CD4-positive, alpha-beta T cell (primary cell): ENCODE measurements at regions not wholly inside any gene's neighbourhood (a gene's known extent, or its start where the extent isn't known, plus 50 kb on each side); places are given as distances from the start of the nearest gene placed in this dataset.

Experiments
- ATAC-seq: fragments of 200-7000 bp; cut with Tn5 transposase; one replicate; pipeline ENCODE4 v1.10.0; 2022; ENCODE audit warnings: mild to moderate bottlenecking; ENCODE audit not compliant: poor library complexity
- CTCF ChIA-PET: fragments of 350-600 bp; sonication (Branson Sonifier 250); formaldehyde crosslinking; loops from one replicate; lab custom pipeline; 2021; ENCODE audit warnings: antibody characterized with exemption, inconsistent platforms; lab: Charles Lee
- POLR2A ChIA-PET: fragments of 350-600 bp; sonication (Branson Sonifier 250); formaldehyde crosslinking; loops from one replicate; lab custom pipeline; 2021; ENCODE audit warnings: antibody characterized with exemption, inconsistent platforms; lab: Charles Lee
- DNase-seq, 14 experiments: peaks; one replicate each; pipeline ENCODE4 v3.0.0-alpha.2; 2013 to 2020; ENCODE audit warnings: mixed read lengths in 2 of 14
- H3K27ac ChIP-seq, 2 donors: one replicate each; pipeline versions ENCODE4 v1.5.1 to v1.7.0; 2013; ENCODE audit warnings: low read length in 2 of 2, low read depth in 1 of 2, mild to moderate bottlenecking in 1 of 2
- H3K27me3 ChIP-seq, 2 experiments: 1 replicate in 1 of 2; 2 replicates in 1 of 2; pipeline versions ENCODE4 v1.6.1 to v1.7.0; 2013; ENCODE audit warnings: low read length in 2 of 2, control low read depth in 1 of 2, mild to moderate bottlenecking in 1 of 2, moderate library complexity in 1 of 2; ENCODE audit not compliant: insufficient read depth in 2 of 2, control insufficient read depth in 1 of 2
- H3K36me3 ChIP-seq: one replicate; pipeline ENCODE4 v1.6.1; 2013; ENCODE audit warnings: low read length, control low read depth; ENCODE audit not compliant: insufficient read depth
- H3K4me1 ChIP-seq: one replicate; pipeline ENCODE4 v1.6.1; 2013; ENCODE audit warnings: low read length, control low read depth; ENCODE audit not compliant: insufficient read depth
- H3K4me3 ChIP-seq: one replicate; pipeline ENCODE4 v1.5.1; 2013; ENCODE audit warnings: mild to moderate bottlenecking, low read length, moderate library complexity
- H3K9me3 ChIP-seq, 2 experiments: 1 replicate in 1 of 2; 2 replicates in 1 of 2; pipeline versions ENCODE4 v1.6.1 to v1.7.0; 2013; ENCODE audit warnings: low read length in 2 of 2, mild to moderate bottlenecking in 2 of 2, control low read depth in 1 of 2, moderate library complexity in 1 of 2; ENCODE audit not compliant: control insufficient read depth in 1 of 2, insufficient read depth in 1 of 2
- H3K27ac Mint-ChIP-seq: one replicate; pipeline ENCODE4 v1.8.0; 2020; ENCODE audit warnings: mixed read lengths
- H3K27me3 Mint-ChIP-seq: one replicate; pipeline ENCODE4 v1.8.0; 2021; ENCODE audit warnings: mixed read lengths
- H3K36me3 Mint-ChIP-seq: one replicate; pipeline ENCODE4 v1.8.0; 2021; ENCODE audit warnings: low read depth, mixed read lengths
- H3K4me1 Mint-ChIP-seq: one replicate; pipeline ENCODE4 v1.8.0; 2021; ENCODE audit warnings: low read depth, mixed read lengths
- H3K4me3 Mint-ChIP-seq: one replicate; pipeline ENCODE4 v1.8.0; 2020; ENCODE audit warnings: mild to moderate bottlenecking, mixed read lengths
- H3K9me3 Mint-ChIP-seq: one replicate; pipeline ENCODE4 v1.8.0; 2020; ENCODE audit warnings: mixed read lengths
- intact Hi-C, 2 experiments: fragments of 100-400 bp; cut with DNase I in 1 of 2; cut with micrococcal nuclease in 1 of 2; formaldehyde crosslinking; loops; one replicate each; pipeline versions ENCODE4 v1.15.1 to v1.9.0; 2023 to 2025; cut with DNase I, micrococcal nuclease
- TF ChIP-seq, protein P1 (sequence below): fragments of 200-600 bp; IDR thresholded peaks from one replicate; pipeline ENCODE4 v1.8.0; 2022; ENCODE audit warnings: antibody characterized with exemption, mild to moderate bottlenecking

- H3K4me1 Mint-ChIP-seq, result no peaks in the 10 kb centered on the region
- intact Hi-C loops, result no loop called here
- no peaks in the 10 kb centered on the region for H3K36me3 Mint-ChIP-seq
- no peak overlapping the region for H3K4me3 ChIP-seq
- H3K27me3 Mint-ChIP-seq, result peaks cover 42% of the 10 kb centered on the region
- no peak overlapping the region for H3K27ac ChIP-seq
- no peak overlapping the region for H3K27ac Mint-ChIP-seq
- POLR2A ChIA-PET, result no interaction called here
- CTCF ChIA-PET, result no interaction called here
- peaks cover 0 to 16% of the 10 kb centered on the region in 2 experiments for H3K9me3 ChIP-seq
- H3K9me3 Mint-ChIP-seq, result peaks cover 6% of the 10 kb centered on the region
- DNase-seq (no peak), ATAC-seq (no peak)
- peaks cover 4% of the 10 kb centered on the region for H3K4me1 ChIP-seq
- H3K27me3 ChIP-seq, result peaks cover 0 to 7% of the 10 kb centered on the region in 2 experiments
- TF ChIP-seq, protein P1, sequence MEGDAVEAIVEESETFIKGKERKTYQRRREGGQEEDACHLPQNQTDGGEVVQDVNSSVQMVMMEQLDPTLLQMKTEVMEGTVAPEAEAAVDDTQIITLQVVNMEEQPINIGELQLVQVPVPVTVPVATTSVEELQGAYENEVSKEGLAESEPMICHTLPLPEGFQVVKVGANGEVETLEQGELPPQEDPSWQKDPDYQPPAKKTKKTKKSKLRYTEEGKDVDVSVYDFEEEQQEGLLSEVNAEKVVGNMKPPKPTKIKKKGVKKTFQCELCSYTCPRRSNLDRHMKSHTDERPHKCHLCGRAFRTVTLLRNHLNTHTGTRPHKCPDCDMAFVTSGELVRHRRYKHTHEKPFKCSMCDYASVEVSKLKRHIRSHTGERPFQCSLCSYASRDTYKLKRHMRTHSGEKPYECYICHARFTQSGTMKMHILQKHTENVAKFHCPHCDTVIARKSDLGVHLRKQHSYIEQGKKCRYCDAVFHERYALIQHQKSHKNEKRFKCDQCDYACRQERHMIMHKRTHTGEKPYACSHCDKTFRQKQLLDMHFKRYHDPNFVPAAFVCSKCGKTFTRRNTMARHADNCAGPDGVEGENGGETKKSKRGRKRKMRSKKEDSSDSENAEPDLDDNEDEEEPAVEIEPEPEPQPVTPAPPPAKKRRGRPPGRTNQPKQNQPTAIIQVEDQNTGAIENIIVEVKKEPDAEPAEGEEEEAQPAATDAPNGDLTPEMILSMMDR, result no peak
- no peaks in the 10 kb centered on the region for H3K36me3 ChIP-seq
- H3K4me3 Mint-ChIP-seq, result no peak overlapping the region
Observed at GRCh38 chr2:890791-891190, 59.9 kb upstream of the SNTG2 start.

- no peaks in the 10 kb centered on the region for H3K36me3 ChIP-seq
- no peaks in the 10 kb centered on the region for H3K4me1 Mint-ChIP-seq
- no peak overlapping the region for H3K4me3 Mint-ChIP-seq
- peaks cover 4% of the 10 kb centered on the region for H3K4me1 ChIP-seq
- no peak overlapping the region for H3K27ac ChIP-seq
- intact Hi-C loops, result no loop called here
- TF ChIP-seq, protein P1, result no peak
- H3K4me3 ChIP-seq, result no peak overlapping the region
- peaks cover 0 to 7% of the 10 kb centered on the region in 2 experiments for H3K27me3 ChIP-seq
- ATAC-seq (no peak), DNase-seq (no peak)
- no peak overlapping the region for H3K27ac Mint-ChIP-seq
- ChIA-PET POLR2A (no interaction called here), CTCF (no interaction called here)
- H3K27me3 Mint-ChIP-seq, result peaks cover 43% of the 10 kb centered on the region
- no peaks in the 10 kb centered on the region for H3K36me3 Mint-ChIP-seq
- peaks cover 0 to 16% of the 10 kb centered on the region in 2 experiments for H3K9me3 ChIP-seq
- H3K9me3 Mint-ChIP-seq, result peaks cover 2% of the 10 kb centered on the region
Observed at GRCh38 chr2:890214-890613, 60.4 kb upstream of the SNTG2 start.

DNA sequence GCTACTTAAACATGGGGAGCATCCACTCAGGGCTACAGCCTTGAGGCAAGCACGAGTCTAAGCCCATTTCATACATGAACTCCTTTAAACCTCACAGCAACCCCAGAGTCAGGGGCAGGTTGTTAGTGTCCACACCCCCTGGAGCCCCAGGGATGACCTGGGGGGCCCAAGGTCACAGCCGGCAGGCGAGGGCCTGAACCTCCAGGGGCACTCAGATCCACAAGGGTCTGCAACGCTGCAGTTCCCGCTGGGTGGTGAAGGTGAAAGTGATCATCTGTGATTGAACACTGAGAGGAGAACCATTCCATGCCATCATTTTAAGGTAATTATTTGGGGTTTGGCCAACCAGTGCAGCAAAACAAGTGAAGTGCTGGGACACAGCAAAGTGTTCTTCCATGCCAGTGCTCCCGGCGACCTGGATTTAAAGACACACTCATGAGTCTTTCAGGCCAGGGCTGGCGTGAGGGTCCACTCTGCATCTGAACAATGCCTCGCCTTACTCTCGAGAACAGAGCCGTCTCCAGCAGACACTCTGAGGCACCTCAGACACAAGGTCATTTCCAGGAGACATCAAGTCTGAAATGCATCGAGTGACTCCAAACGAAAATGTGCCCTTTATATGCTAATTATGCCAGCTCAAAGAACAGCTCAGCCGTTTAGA lies 61.6 kb upstream of the SNTG2 start:
- no peaks in the 10 kb centered on the region for H3K36me3 Mint-ChIP-seq
- POLR2A ChIA-PET, result no interaction called here
- CTCF ChIA-PET, result no interaction called here
- TF ChIP-seq, protein P1, result no peak
- H3K27me3 Mint-ChIP-seq, result peaks cover 52% of the 10 kb centered on the region
- Histone ChIP-seq H3K4me1 (peaks cover 4% of the 10 kb centered on the region), H3K36me3 (no peaks in the 10 kb centered on the region), H3K4me3 (no peak overlapping the region), H3K27ac (no peak overlapping the region), H3K27me3 (peaks cover 0 to 7% of the 10 kb centered on the region in 2 experiments), H3K9me3 (peaks cover 0 to 16% of the 10 kb centered on the region in 2 experiments)
- DNase-seq, result no peak
- ATAC-seq, result no peak
- no peaks in the 10 kb centered on the region for H3K4me1 Mint-ChIP-seq
- H3K4me3 Mint-ChIP-seq, result no peak overlapping the region
- intact Hi-C loops, result no loop called here
- H3K27ac Mint-ChIP-seq, result no peak overlapping the region
- no peaks in the 10 kb centered on the region for H3K9me3 Mint-ChIP-seq
